K562 (cell line): ENCODE measurements at regions not wholly inside any gene's neighbourhood (a gene's known extent, or its start where the extent isn't known, plus 50 kb on each side); places are given as distances from the start of the nearest gene placed in this dataset.

Experiments used
- ATAC-seq: fragments of 200-7000 bp; cut with Tn5 transposase; 3 replicates; pipeline ENCODE4 v1.9.1; 2020; ENCODE audit warnings: moderate library complexity
- BruUV-seq: library from RNA; stranded (reverse); fragments of 400-500 nt; replicated peaks from 2 replicates; lab custom pipeline; 2021; lab: Mats Ljungman, UMichigan
- CTCF ChIA-PET: fragments of 300-600 bp; formaldehyde crosslinking; extraction: SDS; loops from one replicate; lab custom pipeline; 2021; ENCODE audit warnings: low intra/inter-chr PET ratio; lab: Yijun Ruan, JAX
- POLR2A ChIA-PET: fragments of 300-600, 350-650 bp; sonication (Branson Sonifier 250); formaldehyde crosslinking; extraction: SDS; loops from one replicate; lab custom pipeline; 2021; ENCODE audit warnings: antibody characterized with exemption, inconsistent platforms; lab: Yijun Ruan, JAX
- DNase-seq, 4 experiments: peaks; one replicate each; pipeline versions ENCODE4 v3.0.0 to v3.0.0-alpha.2; 2011 to 2018; ENCODE audit warnings: low spot score in 3 of 4, mixed read lengths in 3 of 4; ENCODE audit errors: extremely low read depth in 1 of 4
- FAIRE-seq: peaks from 2 replicates; lab custom pipeline; 2011; peaks lifted over from hg19 to GRCh38; lab: Jason Lieb, UNC
- H2AFZ ChIP-seq: 2 replicates; pipeline ENCODE4 v1.6.0; 2011; ENCODE audit warnings: low read depth, low read length, control low read depth, inconsistent platforms
- H3K27ac ChIP-seq: fragments of 200-600 bp; 3 replicates; pipeline ENCODE4 v1.8.0; 2011; ENCODE audit warnings: low read depth, mild to moderate bottlenecking, control low read depth, inconsistent platforms, low read length, moderate library complexity, mixed read lengths; ENCODE audit errors: extremely low read depth
- H3K27me3 ChIP-seq, 2 experiments: fragments of 300-600 bp in 1 of 2; 2 replicates in 1 of 2; 3 replicates in 1 of 2; pipeline versions ENCODE4 v1.6.0 to v1.8.0; 2011; ENCODE audit warnings: inconsistent platforms in 2 of 2, low read length in 2 of 2, mild to moderate bottlenecking in 1 of 2, mixed read lengths in 1 of 2, moderate library complexity in 1 of 2; ENCODE audit not compliant: control insufficient read depth in 2 of 2, insufficient read depth in 2 of 2
- H3K36me3 ChIP-seq: fragments of 300-600 bp; 3 replicates; pipeline ENCODE4 v1.8.0; 2011; ENCODE audit warnings: mild to moderate bottlenecking, low read length, inconsistent platforms; ENCODE audit not compliant: control insufficient read depth, insufficient read depth
- H3K4me1 ChIP-seq, 2 experiments: fragments of 200-600 bp in 1 of 2; replicated peaks in 1 of 2; 2 replicates in 1 of 2; 3 replicates in 1 of 2; pipeline versions ENCODE4 v1.5.1 to v1.8.0; 2011; ENCODE audit warnings: inconsistent platforms in 2 of 2, low read length in 2 of 2, mild to moderate bottlenecking in 1 of 2, mixed read lengths in 1 of 2, moderate library complexity in 1 of 2; ENCODE audit not compliant: control insufficient read depth in 2 of 2, insufficient read depth in 2 of 2
- H3K4me2 ChIP-seq: 2 replicates; pipeline ENCODE4 v1.6.1; 2011; ENCODE audit warnings: low read length, control low read depth, inconsistent platforms, mixed read lengths; ENCODE audit not compliant: insufficient read depth
- H3K4me3 ChIP-seq: fragments of 200-600 bp; sonication (generic), shearing (Covaris generic); 2 replicates; pipeline ENCODE4 v1.5.1; 2016; ENCODE audit warnings: control low read depth, inconsistent platforms
- H3K79me2 ChIP-seq: fragments of 200-600 bp; 3 replicates; pipeline ENCODE4 v1.8.0; 2011; ENCODE audit warnings: low read length, inconsistent platforms; ENCODE audit not compliant: control insufficient read depth, insufficient read depth
- H3K9ac ChIP-seq, 2 experiments: 2 replicates each; pipeline versions ENCODE4 v1.6.0 to v1.6.1; 2011; ENCODE audit warnings: low read depth in 2 of 2, low read length in 2 of 2, control low read depth in 1 of 2, inconsistent platforms in 1 of 2, mild to moderate bottlenecking in 1 of 2, mixed read lengths in 1 of 2; ENCODE audit not compliant: insufficient read depth in 1 of 2
- H3K9me1 ChIP-seq: one replicate; pipeline ENCODE4 v1.6.0; 2011; ENCODE audit warnings: inconsistent platforms, mild to moderate bottlenecking, low read length, moderate library complexity; ENCODE audit not compliant: control insufficient read depth, insufficient read depth
- H3K9me3 ChIP-seq: replicated peaks from 2 replicates; pipeline ENCODE4 v1.5.1; 2011; ENCODE audit warnings: low read depth, low read length, inconsistent platforms; ENCODE audit not compliant: control insufficient read depth, insufficient read depth
- H4K20me1 ChIP-seq: replicated peaks from 2 replicates; pipeline ENCODE4 v1.6.1; 2011; ENCODE audit warnings: low read length, inconsistent platforms, mixed read lengths; ENCODE audit not compliant: control insufficient read depth, insufficient read depth
- E2F3 ChIP-seq: fragments of 250-450 bp; sonication (Bioruptor Pico); IDR thresholded peaks from 2 replicates; pipeline ENCODE4 v1.4.0; 2020; ENCODE audit warnings: mild to moderate bottlenecking
- EZH2 ChIP-seq: IDR thresholded peaks from 2 replicates; pipeline ENCODE4 v1.6.1; 2012; ENCODE audit warnings: low read depth, mild to moderate bottlenecking, inconsistent platforms, low read length, borderline replicate concordance
- MBD2 ChIP-seq: sonication (generic); IDR thresholded peaks from 2 replicates; pipeline ENCODE4 v1.6.1; 2016; ENCODE audit warnings: low read depth, borderline replicate concordance
- MECOM ChIP-seq: fragments of 250-450 bp; sonication (Bioruptor Pico); IDR thresholded peaks from 2 replicates; pipeline ENCODE4 v1.8.0; 2022; ENCODE audit warnings: inconsistent platforms
- MED1 ChIP-seq: sonication (generic); formaldehyde crosslinking; IDR thresholded peaks from 2 replicates; pipeline ENCODE4 v1.8.1; 2023; ENCODE audit warnings: missing genetic modification reagents, borderline replicate concordance
- NONO ChIP-seq, 2 experiments: fragments of 200-400 bp in 1 of 2; fragments of 450-650 bp in 1 of 2; formaldehyde crosslinking in 1 of 2; IDR thresholded peaks; 2 replicates each; pipeline ENCODE4 v1.6.1; 2017; ENCODE audit warnings: low read depth in 2 of 2, mild to moderate bottlenecking in 2 of 2, moderate library complexity in 2 of 2, low read length in 1 of 2
- PHTF2 ChIP-seq: fragments of 250-450 bp; sonication (Bioruptor Pico); IDR thresholded peaks from 2 replicates; pipeline ENCODE4 v1.5.0; 2021; ENCODE audit warnings: mild to moderate bottlenecking
- TBL1XR1 ChIP-seq, 2 experiments: IDR thresholded peaks; 2 replicates each; pipeline ENCODE4 v1.6.1; 2012; ENCODE audit warnings: improper control_type of control experiment in 2 of 2, low read length in 2 of 2, mild to moderate bottlenecking in 1 of 2
- TSC22D4 ChIP-seq: fragments of 450-650 bp; IDR thresholded peaks from 2 replicates; pipeline ENCODE4 v1.6.1; 2016; ENCODE audit warnings: missing genetic modification characterization, missing biosample characterization, control low read depth
- ZKSCAN3 ChIP-seq: fragments of 250-450 bp; sonication (Bioruptor Pico); IDR thresholded peaks from 2 replicates; pipeline ENCODE4 v1.4.0; 2020
- ZNF57 ChIP-seq: fragments of 450-650 bp; formaldehyde crosslinking; IDR thresholded peaks from 2 replicates; pipeline ENCODE4 v1.4.0; 2020; ENCODE audit warnings: mild to moderate bottlenecking, moderate library complexity
- WGBS: fragments of 100-300 bp; shearing (Covaris generic); methylation state at CpG from one replicate; pipeline ENCODE4 v1.1.6; 2016; ENCODE audit warnings: low coverage, mixed read lengths; ENCODE audit not compliant: insufficient coverage; ENCODE audit errors: missing lambda C conversion rate; 5-methylcytosine and 5-hydroxymethylcytosine counted together
- in situ Hi-C: fragments of 300-500 bp; cut with MboI; formaldehyde crosslinking; loops from 4 replicates; pipeline ENCODE4 v1.15.0; 2018; ENCODE audit warnings: inconsistent platforms, mixed read lengths
- intact Hi-C: fragments of 100-400 bp; cut with micrococcal nuclease; formaldehyde crosslinking; loops from 2 replicates; pipeline ENCODE4 v1.14.2; 2022
- TF ChIP-seq, protein P1 (sequence below), 2 experiments: fragments of 450-650 bp; IDR thresholded peaks; 2 replicates each; pipeline ENCODE4 v1.6.1; 2016
- TF ChIP-seq, protein P2 (sequence below): sonication (generic); formaldehyde crosslinking; IDR thresholded peaks from 2 replicates; pipeline ENCODE4 v1.8.1; 2023; ENCODE audit warnings: mild to moderate bottlenecking, missing genetic modification reagents
- TF ChIP-seq, protein P3 (sequence below), 2 experiments: fragments of 450-650 bp; IDR thresholded peaks; 2 replicates each; pipeline ENCODE4 v1.6.1; 2016; ENCODE audit warnings: mild to moderate bottlenecking in 2 of 2, borderline replicate concordance in 1 of 2, low read depth in 1 of 2, moderate library complexity in 1 of 2

DNA sequence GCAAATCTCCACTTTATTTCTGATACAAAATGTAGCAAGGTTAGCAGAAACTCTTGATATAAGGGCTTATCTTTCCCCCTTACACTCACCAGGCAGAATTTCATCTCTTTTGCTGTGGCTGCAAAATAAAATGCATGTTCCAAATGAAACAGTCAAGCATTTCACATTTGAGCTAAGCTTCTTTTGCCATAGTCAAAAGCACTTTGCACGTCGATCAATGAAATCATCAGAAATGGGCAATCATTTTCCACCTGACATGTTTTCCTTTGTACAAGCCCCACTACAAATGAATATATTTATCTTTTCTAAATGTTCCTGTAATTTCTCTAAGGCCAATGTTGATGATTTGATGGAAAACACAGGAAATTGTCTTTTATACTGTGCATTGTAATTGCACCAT lies 178.4 kb downstream of the ANKRD50 start:
- Histone ChIP-seq H3K36me3 (no peaks in the 10 kb centered on the region), H3K4me3 (no peak overlapping the region), H3K9me1 (no peaks in the 10 kb centered on the region), H3K27ac (no peak overlapping the region), H2AFZ (no peak overlapping the region), H3K9ac (no peak overlapping the region), H3K4me2 (no peak overlapping the region), H3K4me1 (no peaks in the 10 kb centered on the region), H3K27me3 (no peaks in the 10 kb centered on the region), H3K9me3 (no peaks in the 10 kb centered on the region), H4K20me1 (no peaks in the 10 kb centered on the region), H3K79me2 (no peaks in the 10 kb centered on the region)
- no peak for DNase-seq
- CTCF ChIA-PET: no interaction called here
- POLR2A ChIA-PET: no interaction called here
- intact Hi-C loops: no loop called here
- no TSS peak for BruUV-seq
- in situ Hi-C loops: no loop called here
- 10% methylated on average over 2 of the region's 2 CpGs for WGBS
- ATAC-seq: no peak
- FAIRE-seq: no peak
- TF ChIP-seq, protein P1, sequence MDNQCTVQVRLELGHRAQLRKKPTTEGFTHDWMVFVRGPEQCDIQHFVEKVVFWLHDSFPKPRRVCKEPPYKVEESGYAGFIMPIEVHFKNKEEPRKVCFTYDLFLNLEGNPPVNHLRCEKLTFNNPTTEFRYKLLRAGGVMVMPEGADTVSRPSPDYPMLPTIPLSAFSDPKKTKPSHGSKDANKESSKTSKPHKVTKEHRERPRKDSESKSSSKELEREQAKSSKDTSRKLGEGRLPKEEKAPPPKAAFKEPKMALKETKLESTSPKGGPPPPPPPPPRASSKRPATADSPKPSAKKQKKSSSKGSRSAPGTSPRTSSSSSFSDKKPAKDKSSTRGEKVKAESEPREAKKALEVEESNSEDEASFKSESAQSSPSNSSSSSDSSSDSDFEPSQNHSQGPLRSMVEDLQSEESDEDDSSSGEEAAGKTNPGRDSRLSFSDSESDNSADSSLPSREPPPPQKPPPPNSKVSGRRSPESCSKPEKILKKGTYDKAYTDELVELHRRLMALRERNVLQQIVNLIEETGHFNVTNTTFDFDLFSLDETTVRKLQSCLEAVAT (IDR thresholded peaks at IDR 0.05): no peak
- TF ChIP-seq ZKSCAN3 (CRISPR knock-in tag) (no peak), MECOM (CRISPR knock-in tag) (no peak), TSC22D4 (no peak), ZNF57 (no peak), TBL1XR1 (IDR thresholded peaks at IDR 0.05; ENCODE audit: low read length in 2 of 2) (no peak), NONO (IDR thresholded peaks at IDR 0.05; ENCODE audit: low read depth in 2 of 2, low read length in 1 of 2) (no peak), EZH2 (no peak), PHTF2 (CRISPR knock-in tag) (no peak), MBD2 (no peak), MED1 (CRISPR knock-in tag) (no peak), E2F3 (no peak)
- TF ChIP-seq, protein P2, sequence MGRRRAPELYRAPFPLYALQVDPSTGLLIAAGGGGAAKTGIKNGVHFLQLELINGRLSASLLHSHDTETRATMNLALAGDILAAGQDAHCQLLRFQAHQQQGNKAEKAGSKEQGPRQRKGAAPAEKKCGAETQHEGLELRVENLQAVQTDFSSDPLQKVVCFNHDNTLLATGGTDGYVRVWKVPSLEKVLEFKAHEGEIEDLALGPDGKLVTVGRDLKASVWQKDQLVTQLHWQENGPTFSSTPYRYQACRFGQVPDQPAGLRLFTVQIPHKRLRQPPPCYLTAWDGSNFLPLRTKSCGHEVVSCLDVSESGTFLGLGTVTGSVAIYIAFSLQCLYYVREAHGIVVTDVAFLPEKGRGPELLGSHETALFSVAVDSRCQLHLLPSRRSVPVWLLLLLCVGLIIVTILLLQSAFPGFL: no peak
- TF ChIP-seq, protein P3, sequence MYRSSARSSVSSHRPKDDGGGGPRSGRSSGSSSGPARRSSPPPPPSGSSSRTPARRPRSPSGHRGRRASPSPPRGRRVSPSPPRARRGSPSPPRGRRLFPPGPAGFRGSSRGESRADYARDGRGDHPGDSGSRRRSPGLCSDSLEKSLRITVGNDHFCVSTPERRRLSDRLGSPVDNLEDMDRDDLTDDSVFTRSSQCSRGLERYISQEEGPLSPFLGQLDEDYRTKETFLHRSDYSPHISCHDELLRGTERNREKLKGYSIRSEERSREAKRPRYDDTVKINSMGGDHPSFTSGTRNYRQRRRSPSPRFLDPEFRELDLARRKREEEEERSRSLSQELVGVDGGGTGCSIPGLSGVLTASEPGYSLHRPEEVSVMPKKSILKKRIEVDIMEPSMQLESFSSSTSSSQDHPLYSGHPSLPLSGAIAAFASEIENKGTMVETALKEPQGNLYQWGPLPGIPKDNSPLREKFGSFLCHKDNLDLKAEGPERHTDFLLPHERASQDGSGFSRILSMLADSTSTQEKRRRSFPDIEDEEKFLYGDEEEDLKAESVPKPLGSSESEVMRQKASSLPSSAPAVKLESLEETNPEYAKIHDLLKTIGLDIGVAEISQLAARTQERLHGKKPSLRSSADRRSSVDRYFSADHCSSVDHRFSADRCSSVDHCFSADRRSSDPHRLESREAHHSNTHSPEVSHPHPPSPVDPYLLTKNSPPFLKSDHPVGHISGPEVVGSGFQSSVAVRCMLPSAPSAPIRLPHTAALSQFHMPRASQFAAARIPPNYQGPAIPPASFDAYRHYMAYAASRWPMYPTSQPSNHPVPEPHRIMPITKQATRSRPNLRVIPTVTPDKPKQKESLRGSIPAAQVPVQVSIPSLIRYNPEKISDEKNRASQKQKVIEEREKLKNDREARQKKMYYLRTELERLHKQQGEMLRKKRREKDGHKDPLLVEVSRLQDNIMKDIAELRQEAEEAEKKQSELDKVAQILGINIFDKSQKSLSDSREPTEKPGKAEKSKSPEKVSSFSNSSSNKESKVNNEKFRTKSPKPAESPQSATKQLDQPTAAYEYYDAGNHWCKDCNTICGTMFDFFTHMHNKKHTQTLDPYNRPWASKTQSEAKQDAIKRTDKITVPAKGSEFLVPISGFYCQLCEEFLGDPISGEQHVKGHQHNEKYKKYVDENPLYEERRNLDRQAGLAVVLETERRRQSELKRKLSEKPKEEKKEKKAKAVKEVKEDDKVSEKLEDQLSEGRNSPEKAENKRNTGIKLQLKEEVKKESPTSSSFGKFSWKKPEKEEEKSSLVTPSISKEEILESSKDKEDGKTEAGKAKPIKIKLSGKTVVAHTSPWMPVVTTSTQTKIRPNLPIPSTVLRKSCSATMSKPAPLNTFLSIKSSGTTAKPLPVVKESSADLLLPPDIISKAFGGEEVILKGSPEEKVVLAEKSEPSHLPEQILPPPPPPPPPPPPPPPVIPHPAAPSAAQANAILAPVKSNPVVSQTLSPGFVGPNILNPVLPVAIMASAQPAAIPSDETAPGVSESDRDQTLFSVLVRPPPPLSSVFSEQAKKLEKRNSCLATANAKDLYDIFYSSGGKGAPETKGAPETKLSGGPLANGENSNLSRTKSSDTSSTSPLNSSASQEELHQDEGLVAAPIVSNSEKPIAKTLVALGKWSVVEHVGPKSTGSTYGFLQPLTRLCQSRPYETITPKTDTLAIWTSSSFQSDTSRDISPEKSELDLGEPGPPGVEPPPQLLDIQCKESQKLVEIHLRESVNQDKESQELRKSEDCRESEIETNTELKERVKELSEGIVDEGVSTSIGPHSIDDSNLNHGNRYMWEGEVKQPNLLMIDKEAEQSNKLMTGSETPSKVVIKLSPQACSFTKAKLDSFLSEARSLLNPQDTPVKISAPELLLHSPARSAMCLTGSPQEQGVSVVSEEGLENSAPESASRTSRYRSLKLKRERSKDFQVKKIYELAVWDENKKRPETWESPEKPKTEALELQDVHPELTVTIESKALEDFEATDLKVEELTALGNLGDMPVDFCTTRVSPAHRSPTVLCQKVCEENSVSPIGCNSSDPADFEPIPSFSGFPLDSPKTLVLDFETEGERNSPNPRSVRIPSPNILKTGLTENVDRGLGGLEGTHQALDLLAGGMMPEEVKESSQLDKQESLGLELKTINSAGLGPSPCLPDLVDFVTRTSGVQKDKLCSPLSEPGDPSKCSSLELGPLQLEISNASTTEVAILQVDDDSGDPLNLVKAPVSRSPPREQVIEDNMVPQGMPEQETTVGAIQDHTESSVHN (IDR thresholded peaks at IDR 0.05; ENCODE audit: borderline replicate concordance in 1 of 2, low read depth in 1 of 2): no peak
